ENCODE measurements at regions not wholly inside any gene's neighbourhood (a gene's known extent, or its start where the extent isn't known, plus 50 kb on each side); places are given as distances from the start of the nearest gene placed in this dataset.

DNA sequence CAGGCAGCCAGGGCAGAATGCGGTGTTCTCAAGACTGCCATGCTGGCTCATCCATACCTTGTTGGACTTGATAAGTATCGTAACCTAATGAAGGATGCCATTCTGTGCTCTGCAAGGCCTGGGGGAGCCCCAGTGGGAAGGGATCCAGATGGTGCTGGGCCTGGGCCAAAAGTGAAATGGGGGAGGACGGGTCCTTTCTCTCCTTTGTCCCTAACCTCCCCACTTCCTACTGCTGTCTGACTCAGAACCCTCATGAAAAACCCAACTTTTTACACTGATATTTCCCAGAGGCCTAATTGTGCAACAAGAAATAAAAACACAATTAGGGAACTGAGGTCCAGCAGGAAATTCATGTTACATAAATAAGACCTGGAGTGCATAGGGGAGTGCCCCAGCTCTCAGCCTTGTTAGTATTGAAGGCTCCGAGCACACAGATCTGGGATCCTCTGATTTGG lies 193.7 kb upstream of the SVIL start:
- DNase-seq (ENCODE audit: low spot score), result no peak

GRCh38 chr10:29827512-29827911 lies 192.7 kb upstream of the SVIL start:
- no peak for DNase-seq (ENCODE audit: low spot score)

GRCh38 chr10:29826801-29827450 lies 192.2 kb upstream of the SVIL start:
- DNase-seq (ENCODE audit: low spot score), result peak; percentile 44

DNA sequence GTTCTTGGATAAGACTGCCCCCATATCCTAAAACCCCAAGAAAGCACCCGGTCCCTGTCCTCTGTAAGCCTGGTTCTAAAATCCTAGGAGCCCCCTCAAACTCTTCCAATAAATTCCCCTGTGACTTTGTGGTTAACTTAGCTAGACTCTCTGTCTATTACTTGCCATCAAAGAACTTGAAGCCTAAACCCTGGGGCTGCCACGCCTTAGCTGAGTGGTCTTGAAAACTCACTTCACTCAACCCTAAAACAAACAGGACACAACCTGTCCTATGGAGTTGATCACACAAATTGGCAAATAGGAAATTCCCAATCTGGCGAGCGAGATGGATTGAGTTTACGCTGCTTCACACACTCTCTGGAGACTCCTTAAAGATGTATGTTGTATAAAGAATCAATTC lies 191.4 kb upstream of the SVIL start:
- DNase-seq (ENCODE audit: low spot score), result no peak

DNA sequence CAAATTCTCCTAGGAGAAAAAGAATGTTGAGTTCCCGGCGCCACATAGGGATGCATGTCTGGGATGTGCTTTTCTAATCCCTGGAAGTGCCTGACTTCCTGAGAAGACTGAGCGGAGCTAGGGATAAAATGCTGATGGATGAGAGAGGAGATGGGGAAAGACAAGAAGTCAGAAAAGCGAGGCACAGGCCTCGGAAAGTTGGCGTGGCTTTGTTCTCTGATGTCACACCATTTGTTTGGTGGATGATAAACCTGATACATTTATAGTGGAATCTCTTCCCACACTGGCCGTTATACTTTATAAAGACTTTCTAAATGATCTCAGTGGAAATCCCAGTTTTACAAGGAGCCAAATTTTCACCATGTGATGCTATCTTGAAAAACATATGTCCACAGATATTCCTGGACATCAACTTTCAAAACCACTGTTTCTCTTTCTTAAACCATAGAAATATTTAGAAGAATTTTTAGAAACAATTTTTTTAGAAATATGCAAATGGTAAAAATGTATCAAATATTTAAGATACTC lies 188.8 kb upstream of the SVIL start:
- no peak for DNase-seq (ENCODE audit: low spot score)

DNA sequence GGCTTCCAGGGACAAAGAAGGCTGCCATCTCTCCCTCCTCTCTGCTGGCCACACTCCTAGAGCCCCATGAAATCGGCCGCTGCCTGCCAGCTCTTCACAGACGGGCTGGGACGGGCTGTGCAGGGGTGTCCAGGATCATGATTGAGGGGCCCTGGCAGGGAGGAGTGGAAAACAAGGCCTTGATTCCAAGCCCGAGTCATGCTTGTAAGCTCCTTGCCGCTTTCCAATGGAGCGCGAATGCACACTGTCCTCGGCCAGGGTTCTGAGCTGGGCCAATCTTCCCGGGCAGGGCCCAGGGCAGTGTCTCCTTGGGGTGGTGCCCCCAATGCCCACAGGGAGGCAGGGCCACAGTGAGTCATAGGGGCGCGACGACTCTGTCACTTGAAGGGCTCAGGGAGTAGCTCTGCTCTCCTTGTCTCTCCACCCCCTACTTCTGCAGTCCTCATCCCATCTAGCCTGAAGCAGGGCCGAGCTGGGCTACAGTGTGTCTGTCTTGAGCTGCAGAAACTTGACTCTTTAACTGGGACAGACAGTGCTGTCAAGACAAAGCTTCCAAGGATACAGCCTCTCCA lies 186.2 kb upstream of the SVIL start:
- DNase-seq (ENCODE audit: low spot score), result no peak

GRCh38 chr10:29816801-29817558 lies 182.2 kb upstream of the SVIL start:
- DNase-seq (ENCODE audit: low spot score), result no peak

- DNase-seq (ENCODE audit: low spot score), result no peak
These were observed 180.8 kb upstream of the SVIL start for GRCh38 chr10:29815572-29815971.

DNA sequence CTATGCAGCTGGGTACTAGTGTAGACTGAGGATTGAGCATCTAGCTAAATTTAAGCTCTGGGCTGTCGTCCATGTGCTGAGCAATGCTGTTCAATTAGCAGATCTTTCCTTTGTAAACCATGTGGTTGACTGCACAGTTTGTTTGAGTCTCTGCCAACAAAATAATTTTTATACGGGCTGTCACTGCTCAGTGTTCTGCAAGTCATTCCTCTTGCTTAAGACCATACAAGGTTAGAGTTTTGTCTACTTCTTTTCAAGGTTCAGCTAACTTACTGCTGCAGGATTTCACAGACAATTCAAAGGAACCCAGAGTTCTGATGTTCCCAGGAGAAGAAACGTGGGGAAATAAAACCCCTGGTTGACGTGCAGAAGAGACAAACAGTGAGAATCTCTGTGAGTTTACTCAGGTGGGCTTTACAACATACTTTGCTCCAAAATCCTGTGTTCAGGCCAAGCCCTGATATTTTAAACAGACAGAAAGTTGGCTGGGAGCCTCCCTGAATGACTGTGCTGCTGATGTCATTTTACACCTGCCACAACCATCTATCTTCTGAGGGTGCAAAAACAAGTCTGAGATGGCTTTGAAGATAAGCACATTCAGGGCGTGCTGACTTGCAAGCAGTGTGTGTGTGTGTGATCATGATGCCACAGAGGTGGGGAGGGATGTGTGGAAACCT lies 177.1 kb upstream of the SVIL start:
- peak; percentile 85 for DNase-seq (ENCODE audit: low spot score)

GRCh38 chr10:29810816-29811215 lies 176.0 kb upstream of the SVIL start:
- no peak for DNase-seq (ENCODE audit: low spot score)

DNA sequence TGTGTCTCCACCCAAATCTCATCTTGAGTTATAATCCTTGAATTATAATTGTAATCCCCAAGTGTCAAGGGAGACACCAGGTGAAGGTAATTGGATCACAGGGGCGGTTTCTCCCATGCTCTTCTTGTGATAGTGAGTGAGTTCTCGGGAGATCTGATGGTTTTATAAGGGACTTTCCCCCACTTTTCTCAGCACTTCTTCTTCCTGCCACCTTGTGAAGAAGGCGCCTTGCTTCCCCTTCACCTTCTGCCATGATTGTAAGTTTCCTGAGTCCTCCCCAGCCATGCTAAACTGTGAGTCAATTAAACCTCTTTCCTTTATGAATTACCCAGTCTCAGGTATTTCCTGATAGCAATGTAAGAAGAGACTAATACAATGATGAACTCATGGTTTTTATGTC lies 175.5 kb upstream of the SVIL start:
- peak; percentile 42 for DNase-seq (ENCODE audit: low spot score)

DNA sequence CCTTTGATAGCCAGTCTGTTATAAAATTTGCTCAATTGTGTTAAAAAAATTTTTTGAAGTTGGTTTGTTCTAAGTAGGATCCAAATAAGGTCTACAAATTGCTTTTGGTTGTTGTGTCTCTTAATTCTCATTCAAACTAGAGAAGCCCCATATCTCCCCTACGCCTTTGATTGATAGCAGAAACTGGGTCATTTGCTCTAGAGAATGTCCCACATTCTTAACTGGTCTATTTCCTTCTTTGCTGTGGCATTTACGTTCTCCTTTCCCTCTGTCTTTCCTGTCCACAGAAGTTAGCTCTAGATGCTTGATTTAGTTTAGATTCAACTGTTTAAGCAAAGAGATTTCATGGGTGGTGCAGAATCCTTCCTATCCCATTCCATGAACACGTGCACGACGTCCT lies 174.6 kb upstream of the SVIL start:
- DNase-seq (ENCODE audit: low spot score), result no peak

DNA sequence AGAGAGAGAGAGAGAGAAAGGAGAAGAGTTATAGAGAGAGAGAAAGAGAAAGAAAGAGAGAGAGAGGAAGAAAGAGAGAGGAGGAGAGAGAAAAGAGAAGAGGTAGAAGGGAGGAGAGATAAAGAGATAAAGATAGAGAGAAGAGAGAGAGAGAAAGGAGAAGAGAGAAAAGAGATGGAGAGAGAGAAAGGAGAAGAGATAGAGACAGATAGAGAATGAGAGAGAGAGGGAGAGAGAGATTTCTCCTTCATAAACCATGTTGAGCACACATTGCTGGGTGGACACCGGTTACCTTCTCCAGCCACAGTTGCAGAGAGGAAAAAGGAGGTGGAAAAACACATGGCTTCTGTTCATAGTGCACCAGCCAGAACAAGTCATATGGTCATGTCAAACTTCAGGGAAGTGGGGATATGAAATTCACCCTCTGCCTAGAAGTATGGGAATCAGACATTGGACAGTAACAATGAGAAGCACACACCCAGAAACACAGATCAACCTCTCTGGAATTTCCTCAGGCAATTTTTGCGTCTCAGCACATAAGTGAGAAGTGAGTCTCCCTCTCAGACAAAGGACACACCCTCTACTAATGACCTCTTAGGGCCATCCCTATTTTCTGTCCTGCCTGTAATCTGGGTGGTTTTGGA lies 172.5 kb upstream of the SVIL start:
- DNase-seq (ENCODE audit: low spot score), result peak; percentile 95

DNA sequence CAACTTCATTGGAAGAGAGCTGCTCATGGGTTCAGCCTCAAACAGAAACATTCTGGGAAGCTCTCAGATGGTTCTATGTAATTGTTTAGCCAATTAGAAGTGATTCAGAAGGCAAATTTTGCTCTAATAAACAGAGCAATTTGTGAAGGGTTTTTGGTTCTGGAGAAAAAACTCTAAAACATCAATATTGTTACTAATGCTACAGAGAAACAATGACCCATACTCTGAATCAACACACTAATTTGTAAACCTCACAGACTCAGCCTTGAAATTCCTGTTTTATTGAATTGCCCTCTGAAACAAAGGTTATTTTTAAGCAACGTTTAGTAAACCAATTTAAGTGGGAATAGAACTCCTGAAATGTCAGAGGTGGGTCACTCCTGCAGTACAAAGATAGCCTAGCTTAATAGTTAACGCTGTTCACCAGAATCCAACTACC lies 171.6 kb upstream of the SVIL start:
- no peak for DNase-seq (ENCODE audit: low spot score)

GRCh38 chr10:29805134-29805723 lies 170.5 kb upstream of the SVIL start:
- no peak for DNase-seq (ENCODE audit: low spot score)

- peak; percentile 99 for DNase-seq (ENCODE audit: low spot score)
These were observed 169.5 kb upstream of the SVIL start for GRCh38 chr10:29804025-29804852.

GRCh38 chr10:29802171-29802570 lies 167.4 kb upstream of the SVIL start:
- DNase-seq (ENCODE audit: low spot score), result no peak

GRCh38 chr10:29798921-29799690 lies 164.3 kb upstream of the SVIL start:
- DNase-seq (ENCODE audit: low spot score), result no peak

DNA sequence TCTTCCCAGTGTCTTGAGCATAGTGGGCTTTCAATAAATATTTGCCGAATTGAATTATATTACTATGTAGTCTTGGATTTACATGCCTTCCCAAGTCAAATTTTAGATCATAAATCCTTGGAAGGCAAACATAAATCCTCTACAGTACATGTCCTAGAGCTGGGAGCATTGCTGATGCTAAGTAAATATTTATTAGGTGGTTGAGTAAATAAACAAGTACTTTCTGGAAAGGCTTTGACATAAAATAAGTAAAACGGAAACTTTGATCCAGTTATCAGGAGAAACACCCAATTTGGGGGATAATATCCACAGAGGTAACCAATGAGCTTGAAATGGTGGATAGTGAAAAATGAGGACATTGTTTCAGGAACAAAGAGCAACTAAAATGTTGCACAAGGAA lies 162.8 kb upstream of the SVIL start:
- DNase-seq (ENCODE audit: low spot score), result no peak

DNA sequence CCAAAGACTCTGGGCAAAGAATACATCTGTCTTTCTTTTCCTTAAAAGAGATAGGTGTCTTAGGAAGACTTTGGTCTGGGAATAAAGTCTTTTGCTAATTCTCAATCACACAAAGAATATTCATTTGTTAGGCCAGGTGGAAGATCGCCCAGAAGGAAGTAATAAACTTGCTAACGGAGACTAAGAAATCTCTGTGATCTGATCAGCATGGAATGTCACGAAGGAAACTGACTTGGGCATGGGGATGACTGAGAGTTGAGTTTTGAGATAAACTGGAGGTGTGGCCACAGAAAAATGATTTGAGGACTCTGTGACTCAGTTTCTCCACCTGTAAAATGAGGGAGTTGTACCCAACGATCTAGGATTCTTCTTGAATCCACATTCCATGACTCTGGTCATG lies 161.1 kb upstream of the SVIL start:
- DNase-seq (ENCODE audit: low spot score), result peak; percentile 74
